CD14-positive monocyte (primary cell): ENCODE measurements at regions not wholly inside any gene's neighbourhood (a gene's known extent, or its start where the extent isn't known, plus 50 kb on each side); places are given as distances from the start of the nearest gene placed in this dataset.

Source experiments
- DNase-seq, 3 donors: peaks; one replicate each; pipeline ENCODE4 v3.0.0-alpha.2; 2011 to 2022
- H2AFZ ChIP-seq: 2 replicates; pipeline ENCODE4 v1.6.0; 2012; ENCODE audit warnings: mild to moderate bottlenecking, low read depth, low read length, inconsistent platforms; ENCODE audit not compliant: insufficient read depth, poor library complexity, severe bottlenecking
- H3K27ac ChIP-seq, 2 donors: 1 replicate in 1 of 2; 2 replicates in 1 of 2; pipeline ENCODE4 v1.5.1; 2012 to 2013; ENCODE audit warnings: low read length in 2 of 2, control low read depth in 1 of 2, inconsistent platforms in 1 of 2, low read depth in 1 of 2, mild to moderate bottlenecking in 1 of 2
- H3K27me3 ChIP-seq, 2 donors: one replicate each; pipeline versions ENCODE4 v1.6.0 to v1.6.1; 2011 to 2013; ENCODE audit warnings: low read length in 2 of 2; ENCODE audit not compliant: control insufficient read depth in 2 of 2, insufficient read depth in 2 of 2
- H3K36me3 ChIP-seq, 2 donors: replicated peaks in 1 of 2; 1 replicate in 1 of 2; 2 replicates in 1 of 2; pipeline versions ENCODE4 v1.5.1 to v1.6.1; 2012 to 2013; ENCODE audit warnings: low read length in 2 of 2, control low read depth in 1 of 2, inconsistent platforms in 1 of 2, mild to moderate bottlenecking in 1 of 2; ENCODE audit not compliant: insufficient read depth in 2 of 2, control insufficient read depth in 1 of 2
- H3K4me1 ChIP-seq, 2 donors: 1 replicate in 1 of 2; 2 replicates in 1 of 2; pipeline versions ENCODE4 v1.5.1 to v1.6.1; 2012 to 2013; ENCODE audit warnings: low read length in 2 of 2, control low read depth in 1 of 2, inconsistent platforms in 1 of 2, mild to moderate bottlenecking in 1 of 2, moderate library complexity in 1 of 2; ENCODE audit not compliant: insufficient read depth in 2 of 2, control insufficient read depth in 1 of 2
- H3K4me2 ChIP-seq: replicated peaks from 2 replicates; pipeline ENCODE3; 2012; ENCODE audit warnings: low read length, moderate library complexity, mild to moderate bottlenecking; ENCODE audit not compliant: poor library complexity, severe bottlenecking; ENCODE audit errors: extremely low read depth
- H3K4me3 ChIP-seq, 3 experiments: fragments of 200-600 bp in 1 of 3; sonication (generic) in 1 of 3; replicated peaks in 1 of 3; 1 replicate in 2 of 3; 2 replicates in 1 of 3; pipeline ENCODE4 v1.5.1; 2011 to 2013; ENCODE audit warnings: low read length in 3 of 3, mild to moderate bottlenecking in 3 of 3, control low read depth in 2 of 3, low read depth in 2 of 3, inconsistent platforms in 1 of 3, moderate library complexity in 1 of 3
- H3K79me2 ChIP-seq: 2 replicates; pipeline ENCODE4 v1.6.0; 2012; ENCODE audit warnings: mild to moderate bottlenecking, control low read depth, inconsistent platforms, low read length, moderate library complexity; ENCODE audit not compliant: insufficient read depth
- H3K9ac ChIP-seq: 2 replicates; pipeline ENCODE4 v1.6.0; 2017; ENCODE audit warnings: low read length, mild to moderate bottlenecking; ENCODE audit not compliant: insufficient read depth, poor library complexity, severe bottlenecking
- H3K9me3 ChIP-seq, 2 donors: replicated peaks in 1 of 2; 1 replicate in 1 of 2; 2 replicates in 1 of 2; pipeline versions ENCODE4 v1.5.1 to v1.6.1; 2012 to 2013; ENCODE audit warnings: low read length in 2 of 2, control low read depth in 1 of 2; ENCODE audit not compliant: control insufficient read depth in 1 of 2, insufficient read depth in 1 of 2
- H4K20me1 ChIP-seq: 2 replicates; pipeline ENCODE4 v1.6.0; 2012; ENCODE audit warnings: mild to moderate bottlenecking, low read length, control low read depth, moderate library complexity; ENCODE audit not compliant: insufficient read depth
- H3K27ac Mint-ChIP-seq, 7 donors: one replicate each; pipeline ENCODE4 v1.8.0; 2020; ENCODE audit warnings: mild to moderate bottlenecking in 7 of 7, mixed read lengths in 7 of 7, moderate library complexity in 6 of 7, inconsistent platforms in 2 of 7
- H3K27me3 Mint-ChIP-seq, 3 donors: one replicate each; pipeline ENCODE4 v1.8.0; 2021 to 2022; ENCODE audit warnings: low read depth in 3 of 3, mild to moderate bottlenecking in 3 of 3, mixed read lengths in 3 of 3, moderate library complexity in 3 of 3, inconsistent platforms in 1 of 3
- H3K36me3 Mint-ChIP-seq, 2 donors: one replicate each; pipeline ENCODE4 v1.8.0; 2020; ENCODE audit warnings: mixed read lengths in 2 of 2, inconsistent platforms in 1 of 2, mild to moderate bottlenecking in 1 of 2
- H3K4me1 Mint-ChIP-seq: one replicate; pipeline ENCODE4 v1.8.0; 2020; ENCODE audit warnings: mild to moderate bottlenecking, mixed read lengths
- H3K4me3 Mint-ChIP-seq, 2 donors: one replicate each; pipeline ENCODE4 v1.8.0; 2020; ENCODE audit warnings: mild to moderate bottlenecking in 2 of 2, mixed read lengths in 2 of 2, moderate library complexity in 1 of 2
- H3K9me3 Mint-ChIP-seq, 7 donors: one replicate each; pipeline ENCODE4 v1.8.0; 2020 to 2022; ENCODE audit warnings: mixed read lengths in 7 of 7, mild to moderate bottlenecking in 6 of 7, moderate library complexity in 6 of 7, inconsistent platforms in 2 of 7
- CTCF ChIP-seq: fragments of 200-600 bp; IDR thresholded peaks from one replicate; pipeline ENCODE4 v1.8.0; 2022; ENCODE audit warnings: antibody characterized with exemption, mild to moderate bottlenecking
- WGBS: methylation state at CpG from one replicate; pipeline ENCODE4 v1.1.5; 2013; ENCODE audit warnings: missing lambda C conversion rate; ENCODE audit not compliant: insufficient coverage; 5-methylcytosine and 5-hydroxymethylcytosine counted together
- intact Hi-C, 2 donors: fragments of 100-400 bp; cut with micrococcal nuclease; formaldehyde crosslinking; loops; one replicate each; pipeline versions ENCODE4 v1.15.0 to v1.15.1; 2023

DNA sequence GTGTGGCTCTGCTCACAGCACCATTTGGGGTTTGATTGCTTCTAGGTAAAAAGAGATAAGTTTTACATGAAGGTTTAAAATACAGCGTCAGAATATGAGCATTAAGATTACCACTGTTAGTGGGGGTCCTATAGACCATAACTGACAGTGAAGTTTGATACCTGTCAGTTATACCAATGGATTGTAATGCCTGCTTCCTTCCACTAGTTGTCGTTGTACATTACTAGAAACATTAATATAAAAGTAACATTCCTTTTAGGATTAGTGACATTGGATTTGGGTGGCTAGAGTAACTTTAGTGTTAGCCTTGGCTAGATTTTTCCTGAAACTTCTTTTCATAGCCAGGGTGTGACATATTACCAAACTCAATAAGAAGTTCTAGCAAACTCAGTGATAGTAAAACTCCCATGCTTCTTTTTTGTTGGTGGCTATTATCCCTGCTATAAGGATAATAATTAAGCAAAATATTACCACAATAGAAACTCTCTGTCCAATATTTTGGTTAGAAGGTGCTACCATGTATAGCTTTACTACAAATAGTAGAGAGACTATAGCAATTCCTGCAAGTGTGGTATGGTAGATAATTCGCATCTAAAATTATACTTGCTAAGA lies 57.1 kb downstream of the FAM181B start:
- H3K27me3 Mint-ChIP-seq: peaks cover 0 to 5% (median 1%) of the 10 kb centered on the region in 3 donors
- peaks cover 0 to 12% (median 2%) of the 10 kb centered on the region in 7 donors for H3K9me3 Mint-ChIP-seq
- no peak overlapping the region for H3K4me3 Mint-ChIP-seq
- Histone ChIP-seq H3K27me3 (no peaks in the 10 kb centered on the region), H3K4me1 (no peaks in the 10 kb centered on the region), H3K4me2 (no peak overlapping the region), H3K9ac (no peak overlapping the region), H3K79me2 (no peaks in the 10 kb centered on the region), H2AFZ (no peak overlapping the region), H3K9me3 (peaks cover 0 to 5% of the 10 kb centered on the region in 2 donors), H3K36me3 (no peaks in the 10 kb centered on the region), H3K4me3 (no peak overlapping the region), H3K27ac (no peak overlapping the region), H4K20me1 (no peaks in the 10 kb centered on the region)
- no CpG with 5 or more reads among the region's 3 CpGs for WGBS
- peak; percentile 58 for TF ChIP-seq CTCF
- no peak overlapping the region for H3K27ac Mint-ChIP-seq
- peaks cover 6% of the 10 kb centered on the region for H3K4me1 Mint-ChIP-seq
- intact Hi-C loops: no loop called here
- H3K36me3 Mint-ChIP-seq: no peaks in the 10 kb centered on the region
- DNase-seq: no peak

DNA sequence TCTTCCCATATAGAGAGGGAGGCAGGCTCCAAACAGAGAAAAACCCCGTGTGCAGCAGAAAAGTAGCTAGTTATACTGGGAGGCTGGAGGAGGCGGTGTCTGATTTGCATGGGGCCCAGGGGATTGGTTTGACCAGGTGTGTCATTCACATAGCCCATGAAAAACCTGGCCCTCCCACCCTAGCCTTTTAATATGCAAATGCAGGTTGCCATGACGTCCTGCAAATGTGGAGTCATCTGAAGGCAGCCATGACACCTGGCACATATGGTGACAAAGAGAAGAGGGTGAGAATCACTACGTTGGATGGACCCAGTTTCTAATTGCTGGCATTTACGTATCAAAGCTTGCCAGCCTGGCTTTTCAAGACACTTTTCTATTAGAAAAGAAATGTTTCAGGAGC lies 57.8 kb downstream of the FAM181B start:
- H3K4me2 ChIP-seq: no peak overlapping the region
- H2AFZ ChIP-seq: no peak overlapping the region
- H3K36me3 Mint-ChIP-seq: no peaks in the 10 kb centered on the region
- no peak for DNase-seq
- peaks cover 0 to 6% (median 0%) of the 10 kb centered on the region in 7 donors for H3K9me3 Mint-ChIP-seq
- intact Hi-C loops: no loop called here
- no peak for TF ChIP-seq CTCF
- H3K9me3 ChIP-seq: no peaks in the 10 kb centered on the region
- H3K4me1 ChIP-seq: no peaks in the 10 kb centered on the region
- no peaks in the 10 kb centered on the region for H3K36me3 ChIP-seq
- H3K27me3 Mint-ChIP-seq: peaks cover 0 to 5% (median 1%) of the 10 kb centered on the region in 3 donors
- no peaks in the 10 kb centered on the region for H3K79me2 ChIP-seq
- no peak overlapping the region for H3K4me3 Mint-ChIP-seq
- peaks cover 6% of the 10 kb centered on the region for H3K4me1 Mint-ChIP-seq
- no peak overlapping the region for H3K27ac ChIP-seq
- no peak overlapping the region for H3K9ac ChIP-seq
- no peaks in the 10 kb centered on the region for H3K27me3 ChIP-seq
- no peak overlapping the region for H3K27ac Mint-ChIP-seq
- H4K20me1 ChIP-seq: no peaks in the 10 kb centered on the region
- H3K4me3 ChIP-seq: no peak overlapping the region
- WGBS: 73% methylated on average over 2 of the region's 5 CpGs
